ENCODE measurements at regions not wholly inside any gene's neighbourhood (a gene's known extent, or its start where the extent isn't known, plus 50 kb on each side); places are given as distances from the start of the nearest gene placed in this dataset.

- no peak overlapping the region for H3K4me2 ChIP-seq
- H3K4me1 ChIP-seq (ENCODE audit: control insufficient read depth in 1 of 2, insufficient read depth in 2 of 2, low read depth in 1 of 2, low read length in 1 of 2): no peaks in the 10 kb centered on the region
- H3K79me2 ChIP-seq (ENCODE audit: insufficient read depth): no peaks in the 10 kb centered on the region
- no peaks in the 10 kb centered on the region for H4K20me1 ChIP-seq (ENCODE audit: insufficient read depth)
- ChIA-PET POLR2A (no interaction called here), CTCF (no interaction called here)
- peaks cover 4% of the 10 kb centered on the region; the same call in 1 of the 2 replicates for H3K9me3 ChIP-seq
- 11% methylated on average over 8 of the region's 9 CpGs for WGBS (ENCODE audit: low lambda C conversion rate)
- no peak overlapping the region for H3K4me3 ChIP-seq (ENCODE audit: low read depth in 2 of 2, low read length in 1 of 2)
- no peak overlapping the region for H2AFZ ChIP-seq (ENCODE audit: low read depth)
- no peaks in the 10 kb centered on the region for H3F3A ChIP-seq (replicated peaks; ENCODE audit: insufficient read depth)
- H3K27ac ChIP-seq (ENCODE audit: low read depth in 2 of 2, low read length in 1 of 2): no peak overlapping the region
- no peak for DNase-seq
- TF ChIP-seq TAF1 (IDR thresholded peaks at IDR 0.05; ENCODE audit: borderline replicate concordance, low read depth, low read length) (no peak), FOSL2 (IDR thresholded peaks at IDR 0.05; ENCODE audit: borderline replicate concordance, low read depth) (no peak), FOXJ3 (CRISPR knock-in tag; IDR thresholded peaks at IDR 0.05) (no peak)
- H3K36me3 ChIP-seq (replicated peaks in 1 of 2; ENCODE audit: control insufficient read depth in 1 of 2, insufficient read depth in 2 of 2, low read length in 1 of 2): no peaks in the 10 kb centered on the region
- H3K9ac ChIP-seq: no peak overlapping the region
- H3K27me3 ChIP-seq (ENCODE audit: insufficient read depth): no peaks in the 10 kb centered on the region
- no peaks in the 10 kb centered on the region for H3K9me2 ChIP-seq
Observed at GRCh38 chr10:128792426-128793140, 666.4 kb upstream of the MKI67 start.

- Histone ChIP-seq H3K9me2 (no peaks in the 10 kb centered on the region), H3K27me3 (ENCODE audit: insufficient read depth) (no peaks in the 10 kb centered on the region), H3F3A (replicated peaks; ENCODE audit: insufficient read depth) (no peaks in the 10 kb centered on the region), H3K4me2 (no peak overlapping the region), H2AFZ (ENCODE audit: low read depth) (no peak overlapping the region), H3K4me3 (ENCODE audit: low read depth in 2 of 2, low read length in 1 of 2) (no peak overlapping the region), H3K9me3 (peaks cover 4% of the 10 kb centered on the region; the same call in 1 of the 2 replicates), H4K20me1 (ENCODE audit: insufficient read depth) (no peaks in the 10 kb centered on the region), H3K4me1 (ENCODE audit: control insufficient read depth in 1 of 2, insufficient read depth in 2 of 2, low read depth in 1 of 2, low read length in 1 of 2) (no peaks in the 10 kb centered on the region), H3K9ac (no peak overlapping the region), H3K27ac (ENCODE audit: low read depth in 2 of 2, low read length in 1 of 2) (no peak overlapping the region), H3K79me2 (ENCODE audit: insufficient read depth) (no peaks in the 10 kb centered on the region), H3K36me3 (replicated peaks in 1 of 2; ENCODE audit: control insufficient read depth in 1 of 2, insufficient read depth in 2 of 2, low read length in 1 of 2) (no peaks in the 10 kb centered on the region)
- CTCF ChIA-PET: no interaction called here
- DNase-seq: no peak
- TF ChIP-seq IRF3 (IDR thresholded peaks at IDR 0.05; ENCODE audit: low read depth, low read length) (no peak), EP300 (IDR thresholded peaks at IDR 0.05; ENCODE audit: borderline replicate concordance in 1 of 2, low read depth in 1 of 2, low read length in 1 of 2) (no peak), REST (IDR thresholded peaks at IDR 0.05; ENCODE audit: low read depth, low read length) (no peak), USF1 (IDR thresholded peaks at IDR 0.05; ENCODE audit: borderline replicate concordance, low read depth) (no peak), NRF1 (IDR thresholded peaks at IDR 0.05; ENCODE audit: low read depth, low read length) (no peak), TCF12 (IDR thresholded peaks at IDR 0.05) (no peak), NFIC (IDR thresholded peaks at IDR 0.05; ENCODE audit: borderline replicate concordance) (no peak)
- POLR2A ChIA-PET: no interaction called here
- WGBS (ENCODE audit: low lambda C conversion rate): 31% methylated on average over 9 of the region's 10 CpGs
Observed at GRCh38 chr10:128793726-128794655, 667.8 kb upstream of the MKI67 start.
